ENCODE measurements at regions not wholly inside any gene's neighbourhood (a gene's known extent, or its start where the extent isn't known, plus 50 kb on each side); places are given as distances from the start of the nearest gene placed in this dataset.

DNA sequence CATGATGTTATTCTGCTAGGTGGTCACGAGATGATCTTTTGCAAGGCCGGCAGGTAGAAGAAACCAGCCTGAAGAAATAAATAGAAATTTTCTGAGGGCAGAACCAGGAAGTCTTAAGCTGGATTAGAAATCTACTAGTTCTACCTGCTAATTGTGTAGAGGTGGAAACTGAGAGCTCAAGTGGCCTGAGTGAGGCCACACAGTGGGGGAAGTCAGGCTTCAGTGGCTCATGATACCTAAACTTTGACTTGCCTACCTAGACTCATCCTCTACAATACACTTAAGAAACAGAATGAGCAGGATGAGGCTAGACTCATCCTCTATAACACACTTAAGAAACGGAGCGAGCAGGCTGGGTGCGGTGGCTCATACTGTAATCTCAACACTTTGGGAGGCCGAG, 134.9 kb upstream of the NDUFV2 start:
- intact Hi-C loops (cut with DNase I): no loop called here
- WGBS: 98% methylated on average over 6 of the region's 6 CpGs
- TF ChIP-seq POLR2AphosphoS5 (IDR thresholded peaks at IDR 0.05) (no peak), POLR2A (IDR thresholded peaks at IDR 0.05) (no peak)
- TF ChIP-seq, protein P1, sequence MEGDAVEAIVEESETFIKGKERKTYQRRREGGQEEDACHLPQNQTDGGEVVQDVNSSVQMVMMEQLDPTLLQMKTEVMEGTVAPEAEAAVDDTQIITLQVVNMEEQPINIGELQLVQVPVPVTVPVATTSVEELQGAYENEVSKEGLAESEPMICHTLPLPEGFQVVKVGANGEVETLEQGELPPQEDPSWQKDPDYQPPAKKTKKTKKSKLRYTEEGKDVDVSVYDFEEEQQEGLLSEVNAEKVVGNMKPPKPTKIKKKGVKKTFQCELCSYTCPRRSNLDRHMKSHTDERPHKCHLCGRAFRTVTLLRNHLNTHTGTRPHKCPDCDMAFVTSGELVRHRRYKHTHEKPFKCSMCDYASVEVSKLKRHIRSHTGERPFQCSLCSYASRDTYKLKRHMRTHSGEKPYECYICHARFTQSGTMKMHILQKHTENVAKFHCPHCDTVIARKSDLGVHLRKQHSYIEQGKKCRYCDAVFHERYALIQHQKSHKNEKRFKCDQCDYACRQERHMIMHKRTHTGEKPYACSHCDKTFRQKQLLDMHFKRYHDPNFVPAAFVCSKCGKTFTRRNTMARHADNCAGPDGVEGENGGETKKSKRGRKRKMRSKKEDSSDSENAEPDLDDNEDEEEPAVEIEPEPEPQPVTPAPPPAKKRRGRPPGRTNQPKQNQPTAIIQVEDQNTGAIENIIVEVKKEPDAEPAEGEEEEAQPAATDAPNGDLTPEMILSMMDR (IDR thresholded peaks at IDR 0.05): no peak
- DNase-seq (ENCODE audit: low spot score): no peak
- Histone ChIP-seq H3K4me1 (replicated peaks) (no peaks in the 10 kb centered on the region), H3K9me3 (no peaks in the 10 kb centered on the region), H3K27ac (no peak overlapping the region), H3K36me3 (no peaks in the 10 kb centered on the region), H3K27me3 (replicated peaks; ENCODE audit: insufficient read depth) (no peaks in the 10 kb centered on the region), H3K4me3 (no peak overlapping the region)

DNA sequence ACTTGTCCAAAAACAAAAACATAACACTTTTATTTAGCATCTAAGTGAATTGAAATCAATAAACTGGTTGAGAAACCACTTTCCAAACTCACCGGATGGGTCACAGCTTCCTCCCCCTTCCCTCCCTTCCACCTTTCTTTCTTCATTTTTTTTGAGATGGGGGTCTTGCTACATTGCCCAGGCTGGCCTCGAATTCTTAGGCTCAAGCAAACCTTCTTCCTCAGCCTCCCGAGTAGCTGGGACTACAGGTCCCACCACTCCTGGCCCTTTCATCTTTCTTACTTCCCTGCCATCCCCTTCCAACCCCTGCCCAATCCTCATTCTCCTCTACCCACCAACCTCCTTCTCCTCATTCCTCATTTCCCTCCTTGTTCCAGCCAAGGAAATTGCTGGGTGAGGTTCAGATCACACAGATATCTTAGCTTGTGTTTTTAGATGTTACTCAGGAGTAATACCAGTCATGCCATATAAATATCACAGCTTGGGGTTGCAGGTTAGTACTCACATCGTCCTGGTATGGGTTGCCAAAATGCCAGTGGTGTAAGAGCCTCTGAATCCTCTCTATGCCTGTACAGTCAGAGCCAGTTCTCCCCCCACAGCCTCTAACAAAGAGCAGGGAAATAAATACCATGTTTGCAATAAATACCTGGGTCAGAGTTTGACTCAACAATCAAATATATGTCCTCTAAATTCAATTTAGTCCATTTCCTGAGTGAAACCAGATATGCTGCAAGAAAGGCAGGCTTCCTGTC, 132.7 kb upstream of the NDUFV2 start:
- intact Hi-C loops (cut with DNase I): no loop called here
- Histone ChIP-seq H3K27me3 (replicated peaks; ENCODE audit: insufficient read depth) (no peaks in the 10 kb centered on the region), H3K36me3 (no peaks in the 10 kb centered on the region), H3K9me3 (no peaks in the 10 kb centered on the region), H3K27ac (no peak overlapping the region), H3K4me1 (replicated peaks) (no peaks in the 10 kb centered on the region), H3K4me3 (no peak overlapping the region)
- DNase-seq (ENCODE audit: low spot score): no peak
- WGBS: 60% methylated on average over 4 of the region's 4 CpGs
- TF ChIP-seq, protein P1 (IDR thresholded peaks at IDR 0.05): no peak
- TF ChIP-seq POLR2AphosphoS5 (IDR thresholded peaks at IDR 0.05) (no peak), POLR2A (IDR thresholded peaks at IDR 0.05) (no peak)

DNA sequence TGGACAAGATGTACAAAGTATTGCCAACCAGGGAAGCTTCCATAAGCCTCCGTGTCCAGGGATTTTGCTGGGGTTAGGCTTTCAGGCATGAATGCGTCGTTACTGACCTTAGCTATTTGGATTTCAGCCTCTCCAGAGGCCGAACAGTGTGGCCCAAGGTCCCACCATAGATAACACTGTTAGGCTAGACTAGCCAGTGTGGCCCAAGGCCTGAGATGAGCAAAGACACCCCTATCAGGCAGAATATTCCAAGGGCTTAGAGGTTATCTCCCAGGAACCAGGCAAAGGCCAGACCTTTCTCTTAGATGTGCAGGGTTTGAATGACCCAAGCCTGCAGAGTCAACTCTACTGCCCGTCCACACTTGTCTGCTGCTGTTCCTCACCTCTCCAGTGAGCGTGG, 131.7 kb upstream of the NDUFV2 start:
- H3K27me3 ChIP-seq (replicated peaks; ENCODE audit: insufficient read depth): no peaks in the 10 kb centered on the region
- DNase-seq (ENCODE audit: low spot score): no peak
- intact Hi-C loops (cut with DNase I): no loop called here
- H3K36me3 ChIP-seq: no peaks in the 10 kb centered on the region
- H3K27ac ChIP-seq: no peak overlapping the region
- TF ChIP-seq POLR2AphosphoS5 (IDR thresholded peaks at IDR 0.05) (no peak), POLR2A (IDR thresholded peaks at IDR 0.05) (no peak)
- TF ChIP-seq, protein P1 (IDR thresholded peaks at IDR 0.05): no peak
- WGBS: 94% methylated on average over 6 of the region's 6 CpGs
- H3K4me3 ChIP-seq: no peak overlapping the region
- H3K4me1 ChIP-seq (replicated peaks): no peaks in the 10 kb centered on the region
- H3K9me3 ChIP-seq: no peaks in the 10 kb centered on the region

DNA sequence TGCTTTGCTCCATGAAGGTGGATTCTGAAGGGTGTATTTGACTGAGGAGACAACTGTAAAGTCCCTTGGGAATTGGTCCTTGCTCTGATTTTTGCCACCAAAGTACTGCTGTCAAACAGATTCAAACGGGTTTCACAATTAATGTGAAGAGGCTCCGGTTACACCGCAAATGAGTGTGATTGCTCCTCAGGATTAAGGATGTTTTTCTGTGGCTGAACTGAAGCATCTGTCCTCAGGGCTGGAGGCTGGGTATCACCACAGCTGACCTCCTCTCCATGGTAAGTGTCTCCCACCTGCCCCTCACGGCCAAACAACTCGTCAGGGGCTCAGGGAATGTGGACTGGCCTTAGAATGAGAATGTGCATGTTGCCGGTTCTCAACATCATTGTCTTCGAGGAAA, 130.4 kb upstream of the NDUFV2 start:
- TF ChIP-seq POLR2A (IDR thresholded peaks at IDR 0.05): no peak
- TF ChIP-seq, protein P1 (IDR thresholded peaks at IDR 0.05): no peak
- TF ChIP-seq POLR2AphosphoS5 (IDR thresholded peaks at IDR 0.05): no peak

DNA sequence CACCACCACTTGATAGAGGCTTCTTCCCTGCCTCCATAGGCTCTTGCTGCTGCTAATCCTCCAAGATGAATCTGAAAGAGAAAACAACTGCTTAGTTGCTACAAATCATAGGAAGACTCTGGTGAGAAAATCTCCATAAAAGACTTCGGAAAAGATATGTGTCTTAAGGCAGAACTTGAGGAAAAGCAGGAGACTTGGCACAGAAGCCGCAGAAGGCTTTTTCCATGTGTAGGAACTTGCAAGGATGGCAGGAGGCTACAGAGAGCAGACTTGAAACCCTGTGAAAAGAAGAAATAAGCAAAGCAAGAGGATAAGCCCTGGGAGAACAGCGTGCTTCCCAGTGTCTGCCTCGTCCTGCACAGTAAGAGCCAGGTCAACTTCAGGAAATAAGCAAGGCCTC, 128.2 kb upstream of the NDUFV2 start:
- DNase-seq (ENCODE audit: low spot score): no peak
- Histone ChIP-seq H3K27ac (no peak overlapping the region), H3K4me3 (no peak overlapping the region), H3K36me3 (no peaks in the 10 kb centered on the region), H3K9me3 (no peaks in the 10 kb centered on the region), H3K4me1 (replicated peaks) (no peaks in the 10 kb centered on the region), H3K27me3 (replicated peaks; ENCODE audit: insufficient read depth) (no peaks in the 10 kb centered on the region)
- WGBS: 94% methylated on average over 4 of the region's 4 CpGs
- TF ChIP-seq, protein P1 (IDR thresholded peaks at IDR 0.05): no peak
- TF ChIP-seq POLR2A (IDR thresholded peaks at IDR 0.05) (no peak), POLR2AphosphoS5 (IDR thresholded peaks at IDR 0.05) (no peak)
- intact Hi-C loops (cut with DNase I): no loop called here

More for the DNA sequence above, 130.4 kb upstream of the NDUFV2 start:
- Histone ChIP-seq H3K4me3 (no peak overlapping the region), H3K36me3 (no peaks in the 10 kb centered on the region), H3K9me3 (no peaks in the 10 kb centered on the region), H3K4me1 (replicated peaks) (no peaks in the 10 kb centered on the region), H3K27ac (no peak overlapping the region), H3K27me3 (replicated peaks; ENCODE audit: insufficient read depth) (no peaks in the 10 kb centered on the region)
- 65% methylated on average over 7 of the region's 7 CpGs for WGBS
- no peak for DNase-seq (ENCODE audit: low spot score)
- intact Hi-C loops (cut with DNase I): no loop called here

Data from prostate gland (tissue), 2 donors.